ENCODE measurements at regions not wholly inside any gene's neighbourhood (a gene's known extent, or its start where the extent isn't known, plus 50 kb on each side); places are given as distances from the start of the nearest gene placed in this dataset.

DNA sequence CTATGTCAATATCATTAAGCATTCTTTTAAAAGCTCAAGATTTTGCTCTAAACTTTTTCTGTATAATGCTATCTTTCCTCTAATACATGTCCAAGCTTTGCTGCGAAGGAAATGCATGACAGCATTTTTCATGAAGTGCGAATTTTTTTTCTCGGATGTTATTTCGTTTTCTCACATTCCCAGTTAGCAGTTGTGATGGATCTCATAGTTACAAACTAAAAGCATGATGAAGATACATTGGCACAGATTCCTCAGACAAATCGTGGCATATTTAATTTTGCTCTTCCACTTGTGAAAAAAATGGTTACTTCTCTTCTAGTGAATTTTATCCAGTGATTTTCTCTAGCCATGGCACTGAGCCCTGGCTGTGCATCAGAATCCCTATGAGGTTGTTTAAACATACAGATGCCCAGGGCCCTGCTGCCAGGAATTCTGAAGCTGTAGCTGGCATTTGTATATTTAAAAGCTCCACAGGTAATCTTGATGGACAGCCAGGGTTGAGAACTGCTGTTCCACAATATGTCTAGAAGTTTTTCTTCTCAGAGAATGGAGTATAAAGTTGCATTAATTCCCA lies 299.8 kb upstream of the NEBL start:
- Histone ChIP-seq H3K9me3 (peaks cover 0 to 9% (median 0%) of the 10 kb centered on the region in 3 donors), H3K27ac (no peak overlapping the region), H3K27me3 (no peaks in the 10 kb centered on the region), H3K4me3 (no peak overlapping the region), H3K36me3 (replicated peaks in 1 of 2; ENCODE audit: insufficient read depth in 1 of 2, low read depth in 2 of 2) (no peaks in the 10 kb centered on the region), H3K4me1 (no peaks in the 10 kb centered on the region)
- ATAC-seq (no peak), DNase-seq (no peak)
- TF ChIP-seq POLR2A (IDR thresholded peaks at IDR 0.05), result no peak
- TF ChIP-seq, protein P1, sequence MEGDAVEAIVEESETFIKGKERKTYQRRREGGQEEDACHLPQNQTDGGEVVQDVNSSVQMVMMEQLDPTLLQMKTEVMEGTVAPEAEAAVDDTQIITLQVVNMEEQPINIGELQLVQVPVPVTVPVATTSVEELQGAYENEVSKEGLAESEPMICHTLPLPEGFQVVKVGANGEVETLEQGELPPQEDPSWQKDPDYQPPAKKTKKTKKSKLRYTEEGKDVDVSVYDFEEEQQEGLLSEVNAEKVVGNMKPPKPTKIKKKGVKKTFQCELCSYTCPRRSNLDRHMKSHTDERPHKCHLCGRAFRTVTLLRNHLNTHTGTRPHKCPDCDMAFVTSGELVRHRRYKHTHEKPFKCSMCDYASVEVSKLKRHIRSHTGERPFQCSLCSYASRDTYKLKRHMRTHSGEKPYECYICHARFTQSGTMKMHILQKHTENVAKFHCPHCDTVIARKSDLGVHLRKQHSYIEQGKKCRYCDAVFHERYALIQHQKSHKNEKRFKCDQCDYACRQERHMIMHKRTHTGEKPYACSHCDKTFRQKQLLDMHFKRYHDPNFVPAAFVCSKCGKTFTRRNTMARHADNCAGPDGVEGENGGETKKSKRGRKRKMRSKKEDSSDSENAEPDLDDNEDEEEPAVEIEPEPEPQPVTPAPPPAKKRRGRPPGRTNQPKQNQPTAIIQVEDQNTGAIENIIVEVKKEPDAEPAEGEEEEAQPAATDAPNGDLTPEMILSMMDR (IDR thresholded peaks at IDR 0.05), result no peak
- WGBS, 2 donors, result 87 to 90% methylated on average over 5 of the region's 5 CpGs
- intact Hi-C loops (cut with DNase I), result no loop called here

DNA sequence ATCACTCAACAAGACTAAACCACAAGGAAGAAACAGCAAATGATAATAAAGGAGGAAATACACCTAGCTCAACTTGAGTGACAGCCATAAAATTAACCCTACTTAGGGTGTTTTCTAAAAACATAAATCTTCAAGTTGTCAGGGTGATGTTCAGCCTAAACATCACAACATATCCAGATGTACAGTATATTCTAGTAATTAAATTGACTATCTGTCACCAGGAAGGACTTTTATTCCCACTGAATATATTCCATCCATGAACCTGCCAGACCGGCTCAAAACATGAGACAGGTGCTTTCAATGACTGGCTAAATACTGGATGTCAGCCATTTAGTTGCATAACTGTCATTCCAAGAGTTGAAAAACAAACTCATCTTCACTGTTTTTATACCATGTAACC lies 298.1 kb upstream of the NEBL start:
- DNase-seq (no peak), ATAC-seq (no peak)
- intact Hi-C loops (cut with DNase I), result no loop called here
- no peaks in the 10 kb centered on the region for H3K27me3 ChIP-seq
- no peak overlapping the region for H3K4me3 ChIP-seq
- no peak for TF ChIP-seq POLR2A (IDR thresholded peaks at IDR 0.05)
- TF ChIP-seq, protein P1 (IDR thresholded peaks at IDR 0.05), result no peak
- peak overlapping the region in 1 of 4 donors; percentile 62 for H3K27ac ChIP-seq
- WGBS, 2 donors, result 13 to 26% methylated on average over 1 of the region's 1 CpG
- H3K9me3 ChIP-seq, result peaks cover 0 to 9% (median 0%) of the 10 kb centered on the region in 3 donors
- H3K36me3 ChIP-seq (replicated peaks in 1 of 2; ENCODE audit: insufficient read depth in 1 of 2, low read depth in 2 of 2), result no peaks in the 10 kb centered on the region
- H3K4me1 ChIP-seq, result no peaks in the 10 kb centered on the region

DNA sequence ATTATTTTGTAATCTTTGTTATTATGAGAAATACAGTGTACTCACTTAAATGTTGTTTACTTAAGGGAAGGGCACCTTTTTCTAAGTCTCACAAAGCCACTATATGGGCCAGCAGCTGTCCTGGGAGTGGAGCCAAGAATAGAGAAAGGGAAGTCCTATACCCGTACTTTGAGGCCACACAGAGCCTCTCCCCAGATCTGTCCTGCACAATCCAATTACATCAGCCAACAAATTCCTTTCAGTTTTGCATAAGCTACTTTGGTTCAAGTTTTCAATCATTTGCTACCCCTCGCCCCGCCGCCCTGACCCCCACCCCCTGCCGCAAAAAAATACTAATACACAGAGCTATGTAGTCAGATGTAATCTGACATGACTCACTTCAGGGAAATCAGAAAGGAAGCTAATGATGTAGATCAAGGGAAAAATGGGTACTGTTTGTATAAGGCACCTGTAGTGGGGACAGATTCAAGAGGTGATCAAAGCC lies 297.4 kb upstream of the NEBL start:
- Histone ChIP-seq H3K27me3 (no peaks in the 10 kb centered on the region), H3K27ac (peak overlapping the region in 2 of 4 donors; percentile 24 to 62), H3K4me1 (no peaks in the 10 kb centered on the region), H3K4me3 (no peak overlapping the region), H3K36me3 (replicated peaks in 1 of 2; ENCODE audit: insufficient read depth in 1 of 2, low read depth in 2 of 2) (no peaks in the 10 kb centered on the region), H3K9me3 (peaks cover 0 to 9% (median 0%) of the 10 kb centered on the region in 3 donors)
- peak; percentile 76 for ATAC-seq
- peak in 3 of 4 donors; percentile 26 to 56 (median 39) for DNase-seq
- TF ChIP-seq, protein P1 (IDR thresholded peaks at IDR 0.05), result no peak
- TF ChIP-seq POLR2A (IDR thresholded peaks at IDR 0.05), result no peak
- intact Hi-C loops (cut with DNase I), result no loop called here
- 33 to 46% methylated on average over 5 of the region's 5 CpGs for WGBS, 2 donors

DNA sequence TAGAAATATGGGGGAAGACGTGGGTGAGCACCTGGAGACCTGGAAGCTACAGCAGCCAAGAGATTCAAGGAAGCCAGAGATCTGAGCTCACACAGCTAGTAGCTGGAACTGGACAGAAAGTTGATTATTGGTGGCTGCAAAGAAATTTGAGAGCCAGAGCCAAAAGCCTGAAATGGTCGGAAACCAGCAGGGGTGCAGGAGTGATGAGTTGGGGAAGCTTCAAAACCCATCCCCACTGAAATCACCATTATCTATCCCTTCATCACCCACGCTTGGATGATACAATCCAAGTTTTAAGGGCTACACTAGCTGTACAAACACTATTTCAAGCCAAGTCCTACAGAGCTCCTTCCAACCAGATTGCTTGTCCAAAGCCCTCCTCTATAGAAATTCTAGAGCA lies 296.1 kb upstream of the NEBL start:
- Histone ChIP-seq H3K27ac (no peak overlapping the region), H3K4me3 (no peak overlapping the region), H3K36me3 (replicated peaks in 1 of 2; ENCODE audit: insufficient read depth in 1 of 2, low read depth in 2 of 2) (no peaks in the 10 kb centered on the region), H3K9me3 (peaks cover 0 to 5% (median 0%) of the 10 kb centered on the region in 3 donors), H3K4me1 (no peaks in the 10 kb centered on the region), H3K27me3 (no peaks in the 10 kb centered on the region)
- TF ChIP-seq POLR2A (IDR thresholded peaks at IDR 0.05), result no peak
- TF ChIP-seq, protein P1 (IDR thresholded peaks at IDR 0.05), result no peak
- ATAC-seq (no peak), DNase-seq (no peak)
- WGBS, 2 donors, result 61 to 90% methylated on average over 3 of the region's 3 CpGs
- intact Hi-C loops (cut with DNase I), result no loop called here

DNA sequence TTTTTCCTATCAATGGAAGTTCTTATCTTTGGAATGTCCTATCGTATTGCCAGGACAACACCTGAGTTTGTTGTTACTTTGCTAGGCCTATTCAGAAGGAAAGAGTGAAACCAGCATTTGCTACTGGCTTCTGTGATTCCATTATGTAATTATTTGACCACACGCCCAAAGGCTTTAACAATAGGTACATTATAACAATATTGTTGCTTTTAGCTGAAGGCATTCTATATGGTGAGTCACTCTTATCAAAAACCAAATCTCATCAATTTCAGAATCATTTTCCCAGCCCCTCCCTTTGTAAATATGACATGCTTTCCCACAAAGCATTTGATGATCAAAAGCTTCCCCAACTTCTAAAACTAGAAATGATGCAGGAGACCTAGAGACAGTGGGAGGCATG lies 294.4 kb upstream of the NEBL start:
- ATAC-seq, result peak; percentile 74
- H3K27ac ChIP-seq, result no peak overlapping the region

More for the DNA sequence above, 294.4 kb upstream of the NEBL start:
- no peak for DNase-seq
- H3K36me3 ChIP-seq (replicated peaks in 1 of 2; ENCODE audit: insufficient read depth in 1 of 2, low read depth in 2 of 2), result no peaks in the 10 kb centered on the region
- no peaks in the 10 kb centered on the region for H3K27me3 ChIP-seq
- intact Hi-C loops (cut with DNase I), result no loop called here
- 38 to 46% methylated on average over 2 of the region's 2 CpGs for WGBS, 2 donors
- H3K4me1 ChIP-seq, result no peaks in the 10 kb centered on the region
- no peaks in the 10 kb centered on the region for H3K9me3 ChIP-seq
- TF ChIP-seq, protein P1 (IDR thresholded peaks at IDR 0.05), result no peak
- TF ChIP-seq POLR2A (IDR thresholded peaks at IDR 0.05), result no peak
- H3K4me3 ChIP-seq, result no peak overlapping the region
